ENCODE measurements at regions not wholly inside any gene's neighbourhood (a gene's known extent, or its start where the extent isn't known, plus 50 kb on each side); places are given as distances from the start of the nearest gene placed in this dataset.

DNA sequence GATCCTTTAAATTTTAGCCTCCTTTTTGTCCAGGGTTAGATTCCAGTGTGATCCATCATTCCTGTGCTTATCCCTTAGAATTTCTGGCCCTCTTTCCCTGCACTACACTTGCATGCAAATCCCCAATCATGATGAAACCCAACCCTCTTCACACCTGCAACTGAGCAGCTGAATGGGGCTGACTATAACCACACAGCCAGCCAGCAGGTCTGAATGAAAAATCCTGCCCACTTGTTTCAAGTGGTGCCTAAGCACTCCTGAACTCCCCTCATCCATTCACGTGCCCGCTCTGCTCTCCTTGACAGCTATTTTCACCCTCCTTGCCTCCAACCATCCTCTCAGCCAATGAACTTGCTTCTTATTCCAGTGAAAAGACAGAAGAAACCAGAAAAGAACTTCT lies 80.5 kb upstream of the AFF3 start:
- no peak overlapping the region for H3K4me3 ChIP-seq (ENCODE audit: low read depth, low read length)
- TF ChIP-seq, protein P1, sequence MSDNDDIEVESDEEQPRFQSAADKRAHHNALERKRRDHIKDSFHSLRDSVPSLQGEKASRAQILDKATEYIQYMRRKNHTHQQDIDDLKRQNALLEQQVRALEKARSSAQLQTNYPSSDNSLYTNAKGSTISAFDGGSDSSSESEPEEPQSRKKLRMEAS (IDR thresholded peaks at IDR 0.05; ENCODE audit: low read depth, low read length): no peak
- no peak for TF ChIP-seq MYC (IDR thresholded peaks at IDR 0.05; ENCODE audit: low read depth, low read length)
- TF ChIP-seq, protein P2, sequence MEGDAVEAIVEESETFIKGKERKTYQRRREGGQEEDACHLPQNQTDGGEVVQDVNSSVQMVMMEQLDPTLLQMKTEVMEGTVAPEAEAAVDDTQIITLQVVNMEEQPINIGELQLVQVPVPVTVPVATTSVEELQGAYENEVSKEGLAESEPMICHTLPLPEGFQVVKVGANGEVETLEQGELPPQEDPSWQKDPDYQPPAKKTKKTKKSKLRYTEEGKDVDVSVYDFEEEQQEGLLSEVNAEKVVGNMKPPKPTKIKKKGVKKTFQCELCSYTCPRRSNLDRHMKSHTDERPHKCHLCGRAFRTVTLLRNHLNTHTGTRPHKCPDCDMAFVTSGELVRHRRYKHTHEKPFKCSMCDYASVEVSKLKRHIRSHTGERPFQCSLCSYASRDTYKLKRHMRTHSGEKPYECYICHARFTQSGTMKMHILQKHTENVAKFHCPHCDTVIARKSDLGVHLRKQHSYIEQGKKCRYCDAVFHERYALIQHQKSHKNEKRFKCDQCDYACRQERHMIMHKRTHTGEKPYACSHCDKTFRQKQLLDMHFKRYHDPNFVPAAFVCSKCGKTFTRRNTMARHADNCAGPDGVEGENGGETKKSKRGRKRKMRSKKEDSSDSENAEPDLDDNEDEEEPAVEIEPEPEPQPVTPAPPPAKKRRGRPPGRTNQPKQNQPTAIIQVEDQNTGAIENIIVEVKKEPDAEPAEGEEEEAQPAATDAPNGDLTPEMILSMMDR (IDR thresholded peaks at IDR 0.05; ENCODE audit: low read depth, low read length): no peak
- no peak for TF ChIP-seq POLR2A (IDR thresholded peaks at IDR 0.05; ENCODE audit: extremely low read depth, insufficient read length)
- no peak for DNase-seq (ENCODE audit: low read depth)

DNA sequence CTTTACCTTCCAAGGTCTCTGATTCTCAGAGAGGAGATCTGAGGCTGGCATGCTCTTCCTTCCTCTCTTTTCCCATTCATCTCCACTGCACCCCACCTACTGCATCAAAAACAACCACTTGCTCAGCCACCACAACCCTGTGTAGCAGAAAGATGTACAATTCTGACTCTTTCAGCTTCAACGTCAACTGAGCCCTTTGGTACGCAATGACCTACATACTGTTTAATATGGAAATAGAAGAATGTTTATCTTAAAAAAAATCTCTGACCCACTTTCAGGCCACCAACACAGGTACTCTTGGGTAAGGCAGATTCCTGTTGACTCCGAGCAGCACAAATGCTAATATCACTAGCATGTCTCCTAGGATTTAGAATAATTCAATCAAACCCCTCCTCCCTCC lies 76.2 kb upstream of the AFF3 start:
- TF ChIP-seq, protein P1 (IDR thresholded peaks at IDR 0.05; ENCODE audit: low read depth, low read length): no peak
- no peak for TF ChIP-seq MYC (IDR thresholded peaks at IDR 0.05; ENCODE audit: low read depth, low read length)
- TF ChIP-seq, protein P2 (IDR thresholded peaks at IDR 0.05; ENCODE audit: low read depth, low read length): no peak
- no peak for TF ChIP-seq POLR2A (IDR thresholded peaks at IDR 0.05; ENCODE audit: extremely low read depth, insufficient read length)
- no peak overlapping the region for H3K4me3 ChIP-seq (ENCODE audit: low read depth, low read length)
- no peak for DNase-seq (ENCODE audit: low read depth)

DNA sequence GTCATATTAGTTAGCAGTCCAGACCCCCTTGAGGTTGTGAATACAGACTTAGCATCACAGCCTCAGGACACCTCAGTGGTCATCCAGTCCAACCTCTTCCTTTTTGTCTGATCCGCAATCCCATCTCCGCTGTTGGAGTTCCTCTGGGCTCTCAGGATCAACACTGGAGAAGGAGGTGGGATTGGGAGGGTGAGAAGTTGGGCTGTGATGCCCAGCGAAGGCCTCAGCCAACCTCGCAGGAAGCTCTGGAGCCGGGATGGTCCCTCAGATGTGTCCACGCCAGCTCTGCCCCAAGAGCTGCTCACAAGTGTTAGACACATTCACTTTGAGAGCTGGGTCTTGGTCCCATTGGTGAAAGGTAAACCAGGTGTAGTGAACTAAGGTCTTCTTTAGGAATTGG lies 74.9 kb upstream of the AFF3 start:
- H3K4me3 ChIP-seq (ENCODE audit: low read depth, low read length): no peak overlapping the region
- no peak for TF ChIP-seq POLR2A (IDR thresholded peaks at IDR 0.05; ENCODE audit: extremely low read depth, insufficient read length)
- TF ChIP-seq, protein P1 (IDR thresholded peaks at IDR 0.05; ENCODE audit: low read depth, low read length): no peak
- TF ChIP-seq MYC (IDR thresholded peaks at IDR 0.05; ENCODE audit: low read depth, low read length): no peak
- TF ChIP-seq, protein P2 (IDR thresholded peaks at IDR 0.05; ENCODE audit: low read depth, low read length): no peak
- no peak for DNase-seq (ENCODE audit: low read depth)

DNA sequence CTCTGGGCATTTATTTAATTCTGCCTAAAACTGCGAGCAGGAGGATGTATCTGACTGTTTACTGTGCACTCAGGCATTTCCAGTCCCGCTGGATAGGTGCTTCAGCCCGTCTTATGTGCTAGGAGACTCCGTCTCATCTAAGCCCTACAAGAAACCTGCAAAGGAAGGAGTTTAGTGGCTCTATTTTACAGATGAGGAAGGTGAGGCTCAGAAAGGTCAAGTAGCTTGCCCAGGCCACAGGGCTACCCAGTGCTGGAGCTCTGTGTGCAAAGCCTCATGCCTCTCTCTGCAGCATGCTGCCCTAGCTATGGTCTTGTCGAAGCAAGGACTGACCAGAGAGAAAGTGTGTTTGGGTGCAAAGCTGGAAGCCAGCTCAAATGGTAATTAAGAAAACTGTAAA lies 73.6 kb upstream of the AFF3 start:
- no peak overlapping the region for H3K4me3 ChIP-seq (ENCODE audit: low read depth, low read length)
- DNase-seq (ENCODE audit: low read depth): no peak
- TF ChIP-seq, protein P2 (IDR thresholded peaks at IDR 0.05; ENCODE audit: low read depth, low read length): no peak
- TF ChIP-seq MYC (IDR thresholded peaks at IDR 0.05; ENCODE audit: low read depth, low read length) (no peak), POLR2A (IDR thresholded peaks at IDR 0.05; ENCODE audit: extremely low read depth, insufficient read length) (no peak)
- TF ChIP-seq, protein P1 (IDR thresholded peaks at IDR 0.05; ENCODE audit: low read depth, low read length): no peak

DNA sequence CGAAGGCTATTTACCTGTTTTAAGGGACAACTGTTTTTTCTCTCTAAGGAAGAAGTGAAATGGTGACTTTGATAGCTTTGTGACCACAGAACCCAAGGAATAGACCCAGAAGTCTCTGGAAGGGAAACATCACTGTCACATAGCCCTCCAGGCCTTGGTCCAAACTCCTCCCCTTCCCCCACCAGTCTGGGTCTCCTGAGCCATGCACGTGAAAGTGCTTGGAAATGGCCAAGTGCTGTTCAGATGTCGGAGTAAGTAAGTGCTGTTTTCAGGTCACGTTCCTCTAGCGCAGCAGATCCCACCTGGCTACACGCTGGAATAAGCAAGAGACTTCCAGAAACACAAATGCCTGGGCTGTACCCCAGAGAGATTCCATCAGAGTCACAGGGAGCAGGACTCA lies 73.0 kb upstream of the AFF3 start:
- TF ChIP-seq, protein P1 (IDR thresholded peaks at IDR 0.05; ENCODE audit: low read depth, low read length): no peak
- no peak for TF ChIP-seq POLR2A (IDR thresholded peaks at IDR 0.05; ENCODE audit: extremely low read depth, insufficient read length)
- no peak for TF ChIP-seq MYC (IDR thresholded peaks at IDR 0.05; ENCODE audit: low read depth, low read length)
- TF ChIP-seq, protein P2 (IDR thresholded peaks at IDR 0.05; ENCODE audit: low read depth, low read length): no peak
- no peak overlapping the region for H3K4me3 ChIP-seq (ENCODE audit: low read depth, low read length)
- DNase-seq (ENCODE audit: low read depth): no peak

Measured in NB4 (cell line).